ENCODE measurements at regions not wholly inside any gene's neighbourhood (a gene's known extent, or its start where the extent isn't known, plus 50 kb on each side); places are given as distances from the start of the nearest gene placed in this dataset.

DNA sequence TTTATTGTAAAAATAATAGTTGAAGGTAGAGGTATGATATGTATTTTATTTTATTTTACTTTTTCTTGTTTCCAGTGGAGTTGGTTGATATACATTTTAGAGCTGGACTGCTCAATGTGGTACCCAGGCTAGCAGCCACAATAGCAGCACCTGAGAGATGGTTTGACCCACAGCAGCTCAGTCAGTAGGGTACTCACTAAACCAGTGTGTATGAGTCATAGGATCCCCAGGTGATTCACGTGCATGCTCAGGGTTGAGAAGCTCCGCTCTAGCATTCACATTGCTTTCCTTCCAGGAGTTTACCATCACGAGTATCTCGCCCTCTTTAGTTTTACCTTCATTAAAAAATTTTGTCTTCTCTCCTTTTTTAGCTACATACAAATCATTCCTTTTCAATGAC is 96.0 kb upstream of the PAXBP1 start:
- TF ChIP-seq, protein P1, sequence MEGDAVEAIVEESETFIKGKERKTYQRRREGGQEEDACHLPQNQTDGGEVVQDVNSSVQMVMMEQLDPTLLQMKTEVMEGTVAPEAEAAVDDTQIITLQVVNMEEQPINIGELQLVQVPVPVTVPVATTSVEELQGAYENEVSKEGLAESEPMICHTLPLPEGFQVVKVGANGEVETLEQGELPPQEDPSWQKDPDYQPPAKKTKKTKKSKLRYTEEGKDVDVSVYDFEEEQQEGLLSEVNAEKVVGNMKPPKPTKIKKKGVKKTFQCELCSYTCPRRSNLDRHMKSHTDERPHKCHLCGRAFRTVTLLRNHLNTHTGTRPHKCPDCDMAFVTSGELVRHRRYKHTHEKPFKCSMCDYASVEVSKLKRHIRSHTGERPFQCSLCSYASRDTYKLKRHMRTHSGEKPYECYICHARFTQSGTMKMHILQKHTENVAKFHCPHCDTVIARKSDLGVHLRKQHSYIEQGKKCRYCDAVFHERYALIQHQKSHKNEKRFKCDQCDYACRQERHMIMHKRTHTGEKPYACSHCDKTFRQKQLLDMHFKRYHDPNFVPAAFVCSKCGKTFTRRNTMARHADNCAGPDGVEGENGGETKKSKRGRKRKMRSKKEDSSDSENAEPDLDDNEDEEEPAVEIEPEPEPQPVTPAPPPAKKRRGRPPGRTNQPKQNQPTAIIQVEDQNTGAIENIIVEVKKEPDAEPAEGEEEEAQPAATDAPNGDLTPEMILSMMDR (optimal IDR thresholded peaks at IDR 0.05 in 1 of 3, IDR thresholded peaks at IDR 0.05 in 1 of 3, conservative IDR thresholded peaks at IDR 0.05 in 1 of 3; ENCODE audit: extremely low read depth in 1 of 3, insufficient read depth in 2 of 3, low read length in 3 of 3) = no peak
- TF ChIP-seq EZH2 (IDR thresholded peaks at IDR 0.05; ENCODE audit: low read length) = no peak

Measured in keratinocyte (primary cell).